ENCODE measurements at regions not wholly inside any gene's neighbourhood (a gene's known extent, or its start where the extent isn't known, plus 50 kb on each side); places are given as distances from the start of the nearest gene placed in this dataset.
"Not testable (repeated sequence)": the region's sequence is repeated elsewhere in the genome, so short reads cannot be mapped to it uniquely, and the experiment has no call there.

GRCh38 chr4:55280474-55280873 lies 65.6 kb upstream of the SRD5A3 start:
- BruUV-seq (replicated peaks); H3K9me3 ChIP-seq (replicated peaks; ENCODE audit: control insufficient read depth, insufficient read depth, low read length); H3K4me3 ChIP-seq (replicated peaks in 1 of 3; ENCODE audit: insufficient read depth in 1 of 3, low read depth in 1 of 3, low read length in 3 of 3); H3K9ac ChIP-seq (replicated peaks; ENCODE audit: extremely low read depth, insufficient read depth, low read length); H4K20me1 ChIP-seq (replicated peaks; ENCODE audit: control insufficient read depth, extremely low read depth, insufficient read depth, low read length); H3K4me1 ChIP-seq (ENCODE audit: control insufficient read depth, extremely low read depth, insufficient read depth, low read length); H3K27me3 ChIP-seq (ENCODE audit: control insufficient read depth in 2 of 2, insufficient read depth in 2 of 2, low read length in 2 of 2); H3K27ac ChIP-seq (ENCODE audit: insufficient read depth, low read depth, low read length); DNase-seq (ENCODE audit: low read depth, low spot score); FAIRE-seq; CTCF ChIA-PET; H3K9me1 ChIP-seq (replicated peaks; ENCODE audit: control insufficient read depth, extremely low read depth, insufficient read depth, low read length); intact Hi-C loops (cut with micrococcal nuclease); dilution Hi-C loops (cut with MboI; ENCODE audit: extremely low pct_ligation_motif_present, low sequenced_read_pairs); H2AFZ ChIP-seq (ENCODE audit: low read depth, low read length); H3K79me2 ChIP-seq (ENCODE audit: control insufficient read depth, insufficient read depth, low read length); POLR2A ChIA-PET; H3K4me2 ChIP-seq (ENCODE audit: insufficient read depth, low read length); H3K36me3 ChIP-seq (ENCODE audit: control insufficient read depth in 2 of 2, extremely low read depth in 1 of 2, insufficient read depth in 2 of 2, low read length in 2 of 2): not testable (repeated sequence)

- DNase-seq (ENCODE audit: low read depth, low spot score); BruUV-seq (replicated peaks); H3K9ac ChIP-seq (replicated peaks; ENCODE audit: extremely low read depth, insufficient read depth, low read length); H3K36me3 ChIP-seq (ENCODE audit: control insufficient read depth in 2 of 2, extremely low read depth in 1 of 2, insufficient read depth in 2 of 2, low read length in 2 of 2); H3K79me2 ChIP-seq (ENCODE audit: control insufficient read depth, insufficient read depth, low read length); H3K27ac ChIP-seq (ENCODE audit: insufficient read depth, low read depth, low read length); H3K9me1 ChIP-seq (replicated peaks; ENCODE audit: control insufficient read depth, extremely low read depth, insufficient read depth, low read length); POLR2A ChIA-PET; H3K9me3 ChIP-seq (replicated peaks; ENCODE audit: control insufficient read depth, insufficient read depth, low read length); H2AFZ ChIP-seq (ENCODE audit: low read depth, low read length); CTCF ChIA-PET; H3K4me1 ChIP-seq (ENCODE audit: control insufficient read depth, extremely low read depth, insufficient read depth, low read length); H3K4me3 ChIP-seq (replicated peaks in 1 of 3; ENCODE audit: insufficient read depth in 1 of 3, low read depth in 1 of 3, low read length in 3 of 3); H4K20me1 ChIP-seq (replicated peaks; ENCODE audit: control insufficient read depth, extremely low read depth, insufficient read depth, low read length); H3K27me3 ChIP-seq (ENCODE audit: control insufficient read depth in 2 of 2, insufficient read depth in 2 of 2, low read length in 2 of 2); H3K4me2 ChIP-seq (ENCODE audit: insufficient read depth, low read length); intact Hi-C loops (cut with micrococcal nuclease); FAIRE-seq; dilution Hi-C loops (cut with MboI; ENCODE audit: extremely low pct_ligation_motif_present, low sequenced_read_pairs): not testable (repeated sequence)
Observed at GRCh38 chr4:55281118-55281683, 64.8 kb upstream of the SRD5A3 start.

DNA sequence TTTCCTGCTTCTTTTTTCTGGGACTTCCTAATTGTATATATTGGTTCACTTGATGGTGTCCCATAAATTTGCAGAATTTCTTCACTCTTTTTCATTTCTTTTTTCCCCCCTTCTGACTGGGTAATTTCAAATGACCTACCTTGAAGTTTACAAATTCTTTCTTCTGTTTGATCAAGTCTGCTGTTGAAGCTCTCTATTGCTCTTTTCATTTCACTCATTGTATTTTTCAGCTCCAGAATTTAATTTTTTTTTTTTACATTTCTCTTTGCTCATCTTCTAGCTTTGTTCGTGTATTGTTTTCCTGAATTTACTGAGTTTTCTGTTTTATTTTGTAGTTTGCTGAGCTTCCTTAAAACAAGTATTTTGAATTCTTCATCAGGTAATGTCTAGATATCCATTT lies 61.7 kb upstream of the SRD5A3 start:
- dilution Hi-C loops (cut with MboI; ENCODE audit: extremely low pct_ligation_motif_present, low sequenced_read_pairs) (no loop called here), intact Hi-C loops (cut with micrococcal nuclease) (no loop called here)
- Histone ChIP-seq H3K36me3 (ENCODE audit: control insufficient read depth in 2 of 2, extremely low read depth in 1 of 2, insufficient read depth in 2 of 2, low read length in 2 of 2) (no peaks in the 10 kb centered on the region), H4K20me1 (replicated peaks; ENCODE audit: control insufficient read depth, extremely low read depth, insufficient read depth, low read length) (no peaks in the 10 kb centered on the region), H3K4me2 (ENCODE audit: insufficient read depth, low read length) (no peak overlapping the region), H3K4me1 (ENCODE audit: control insufficient read depth, extremely low read depth, insufficient read depth, low read length) (no peaks in the 10 kb centered on the region), H3K27ac (ENCODE audit: insufficient read depth, low read depth, low read length) (no peak overlapping the region), H3K9me1 (replicated peaks; ENCODE audit: control insufficient read depth, extremely low read depth, insufficient read depth, low read length) (no peaks in the 10 kb centered on the region), H3K9ac (replicated peaks; ENCODE audit: extremely low read depth, insufficient read depth, low read length) (no peak overlapping the region), H3K79me2 (ENCODE audit: control insufficient read depth, insufficient read depth, low read length) (no peaks in the 10 kb centered on the region), H3K27me3 (ENCODE audit: control insufficient read depth in 2 of 2, insufficient read depth in 2 of 2, low read length in 2 of 2) (no peaks in the 10 kb centered on the region), H2AFZ (ENCODE audit: low read depth, low read length) (no peak overlapping the region), H3K4me3 (replicated peaks in 1 of 3; ENCODE audit: insufficient read depth in 1 of 3, low read depth in 1 of 3, low read length in 3 of 3) (no peak overlapping the region), H3K9me3 (replicated peaks; ENCODE audit: control insufficient read depth, insufficient read depth, low read length) (no peaks in the 10 kb centered on the region)
- ChIA-PET POLR2A (no interaction called here), CTCF (interaction anchor here (0.9 to 1.6 kb wide), 2 partner anchors 9 to 28 kb away, joined by 4 to 6 read pairs; no protein-coding TSS in a partner anchor)
- DNase-seq (ENCODE audit: low read depth, low spot score), result no peak
- BruUV-seq (replicated peaks), result no TSS peak
- no peak for FAIRE-seq
- no peak for TF ChIP-seq GATA2 (IDR thresholded peaks at IDR 0.05; ENCODE audit: insufficient read depth, insufficient read length, low read depth, low read length)

Measured in endothelial cell of umbilical vein (primary cell).